ENCODE measurements at regions not wholly inside any gene's neighbourhood (a gene's known extent, or its start where the extent isn't known, plus 50 kb on each side); places are given as distances from the start of the nearest gene placed in this dataset.

DNA sequence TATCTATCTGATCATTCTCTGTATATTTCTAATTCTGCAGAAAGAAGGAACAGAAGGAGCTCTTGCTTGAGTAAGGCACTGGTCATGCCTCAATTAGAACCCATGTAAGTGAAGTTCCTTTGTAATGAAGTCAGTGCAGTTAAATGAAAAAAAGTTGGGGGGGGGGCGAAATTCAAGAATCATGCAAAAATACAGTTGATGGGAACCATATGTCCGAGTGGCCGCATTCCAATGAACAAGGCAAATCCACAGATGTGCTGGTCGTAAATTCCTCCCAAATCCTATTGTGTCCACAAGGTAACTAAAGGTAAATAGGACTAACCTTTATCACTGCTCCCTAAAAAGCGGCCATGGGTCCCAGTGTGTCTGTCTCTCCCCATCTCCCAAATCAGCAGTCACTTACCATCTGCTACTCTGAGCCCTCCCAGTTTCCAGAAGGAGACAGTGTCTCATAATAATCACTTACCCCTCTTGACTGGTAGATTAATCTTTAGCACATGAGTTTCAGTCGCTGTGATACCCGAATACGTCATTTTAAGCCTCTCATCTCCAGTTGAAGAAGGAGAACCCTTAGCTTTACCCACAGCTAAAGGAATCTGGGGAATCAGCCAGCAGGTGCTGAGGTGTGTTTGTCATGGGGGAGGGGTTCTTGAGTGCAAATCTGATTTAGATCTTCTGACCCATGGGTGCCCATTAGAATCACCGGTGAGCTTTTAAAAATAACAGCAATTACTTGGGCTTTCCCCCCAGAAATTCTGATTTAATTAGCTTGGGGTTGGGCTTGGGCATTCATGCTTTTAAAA lies 56.3 kb upstream of the EPHB3 start:
- H3K27ac ChIP-seq (ENCODE audit: low read depth in 1 of 3, low read length in 2 of 3), result no peak overlapping the region
- no peaks in the 10 kb centered on the region for H3K4me1 ChIP-seq (ENCODE audit: control insufficient read depth in 3 of 3, insufficient read depth in 2 of 3, low read depth in 1 of 3, low read length in 2 of 3)
- no peak overlapping the region for H3K4me3 ChIP-seq (ENCODE audit: low read depth in 1 of 3, low read length in 3 of 3)
- no peak for DNase-seq
- H3K27me3 ChIP-seq (ENCODE audit: control insufficient read depth in 3 of 3, insufficient read depth in 3 of 3, low read length in 3 of 3), result peaks cover 0 to 38% (median 0%) of the 10 kb centered on the region in 3 donors
- no peaks in the 10 kb centered on the region for H3K36me3 ChIP-seq (ENCODE audit: control insufficient read depth in 3 of 3, insufficient read depth in 2 of 3, low read depth in 1 of 3, low read length in 3 of 3)
- FAIRE-seq, result no peak
- peaks cover 0 to 10% of the 10 kb centered on the region in 2 donors for H3K9me3 ChIP-seq (ENCODE audit: control insufficient read depth in 2 of 2, insufficient read depth in 1 of 2, low read depth in 1 of 2, low read length in 1 of 2)
- WGBS, 3 donors, result 30 to 44% (median 42%) methylated on average over 9 of the region's 9 CpGs

DNA sequence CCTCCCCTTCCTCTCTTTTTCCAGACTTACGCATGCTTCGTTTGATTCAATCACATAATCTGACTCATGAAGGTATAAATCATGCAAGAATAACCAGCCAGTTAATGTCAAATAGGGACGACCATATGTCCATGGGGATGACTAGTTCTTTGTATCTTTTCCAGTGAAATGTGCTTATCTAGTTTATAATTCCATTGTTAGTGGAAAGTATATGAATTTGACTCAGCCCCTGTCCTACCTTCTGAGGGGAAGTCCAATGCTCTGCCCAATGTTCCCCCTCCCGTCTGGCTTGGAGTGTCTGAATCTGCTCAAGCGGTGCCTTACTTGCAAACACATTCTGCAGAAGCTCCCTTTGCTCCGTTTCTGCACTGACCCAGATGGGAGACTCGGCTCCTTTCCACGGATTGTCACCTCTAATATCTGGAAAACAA lies 55.0 kb upstream of the EPHB3 start:
- FAIRE-seq, result no peak
- WGBS, 3 donors, result 61 to 67% (median 65%) methylated on average over 8 of the region's 8 CpGs
- peaks cover 0 to 12% of the 10 kb centered on the region in 2 donors for H3K9me3 ChIP-seq (ENCODE audit: control insufficient read depth in 2 of 2, insufficient read depth in 1 of 2, low read depth in 1 of 2, low read length in 1 of 2)
- H3K27me3 ChIP-seq (ENCODE audit: control insufficient read depth in 3 of 3, insufficient read depth in 3 of 3, low read length in 3 of 3), result peaks cover 0 to 45% (median 0%) of the 10 kb centered on the region in 3 donors
- H3K36me3 ChIP-seq (ENCODE audit: control insufficient read depth in 3 of 3, insufficient read depth in 2 of 3, low read depth in 1 of 3, low read length in 3 of 3), result no peaks in the 10 kb centered on the region
- no peak overlapping the region for H3K4me3 ChIP-seq (ENCODE audit: low read depth in 1 of 3, low read length in 3 of 3)
- no peak overlapping the region for H3K27ac ChIP-seq (ENCODE audit: low read depth in 1 of 3, low read length in 2 of 3)
- H3K4me1 ChIP-seq (ENCODE audit: control insufficient read depth in 3 of 3, insufficient read depth in 2 of 3, low read depth in 1 of 3, low read length in 2 of 3), result no peaks in the 10 kb centered on the region
- DNase-seq, result no peak

DNA sequence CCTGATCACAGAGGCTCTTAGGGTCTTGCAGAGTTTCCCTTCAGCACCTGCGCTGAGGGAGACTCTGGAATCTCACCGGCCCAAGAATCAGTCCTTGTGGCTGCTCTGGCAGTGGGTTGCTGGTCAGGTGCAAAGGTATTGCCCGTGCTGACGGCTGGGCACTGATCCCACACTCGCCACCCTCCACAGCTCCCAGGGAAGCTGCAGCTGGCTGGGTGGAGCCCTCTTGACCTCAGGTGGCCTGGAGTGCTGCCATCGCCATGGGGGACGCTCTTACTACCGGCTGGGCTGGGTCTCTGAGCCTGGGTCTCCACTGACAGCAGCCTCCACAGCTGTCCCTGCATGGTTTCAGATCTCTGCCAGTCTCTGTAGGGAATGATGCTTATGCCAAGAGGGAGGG lies 52.6 kb upstream of the EPHB3 start:
- no peak overlapping the region for H3K27ac ChIP-seq (ENCODE audit: low read depth in 1 of 3, low read length in 2 of 3)
- peaks cover 0 to 2% of the 10 kb centered on the region in 2 donors for H3K9me3 ChIP-seq (ENCODE audit: control insufficient read depth in 2 of 2, insufficient read depth in 1 of 2, low read depth in 1 of 2, low read length in 1 of 2)
- H3K4me3 ChIP-seq (ENCODE audit: low read depth in 1 of 3, low read length in 3 of 3), result no peak overlapping the region
- peaks cover 0 to 66% (median 9%) of the 10 kb centered on the region in 3 donors for H3K27me3 ChIP-seq (ENCODE audit: control insufficient read depth in 3 of 3, insufficient read depth in 3 of 3, low read length in 3 of 3)
- WGBS, 3 donors, result 31 to 75% (median 52%) methylated on average over 8 of the region's 8 CpGs
- no peaks in the 10 kb centered on the region for H3K36me3 ChIP-seq (ENCODE audit: control insufficient read depth in 3 of 3, insufficient read depth in 2 of 3, low read depth in 1 of 3, low read length in 3 of 3)
- H3K4me1 ChIP-seq (ENCODE audit: control insufficient read depth in 3 of 3, insufficient read depth in 2 of 3, low read depth in 1 of 3, low read length in 2 of 3), result peaks cover 0 to 7% (median 0%) of the 10 kb centered on the region in 3 donors
- no peak for DNase-seq
- FAIRE-seq, result no peak

DNA sequence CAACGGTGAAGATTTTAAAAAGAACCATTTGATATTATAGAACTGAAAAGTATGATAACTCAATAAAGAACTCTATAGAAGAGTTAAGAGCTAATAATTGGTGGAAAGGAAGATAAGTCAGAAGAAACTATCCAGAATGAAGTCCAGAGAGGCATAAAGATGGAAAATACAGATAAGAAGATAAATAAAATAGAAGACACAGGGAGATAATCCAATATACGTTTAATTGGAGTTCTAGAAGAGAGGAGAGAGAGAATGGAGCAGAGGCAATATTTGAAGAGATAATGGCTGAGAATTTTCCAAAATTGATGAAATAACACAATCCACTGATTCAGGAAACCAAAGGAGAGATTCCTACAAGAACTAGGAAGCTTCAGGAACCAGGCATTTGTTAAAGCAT lies 49.8 kb upstream of the EPHB3 start:
- FAIRE-seq, result no peak
- DNase-seq, result no peak
- peaks cover 0 to 59% (median 11%) of the 10 kb centered on the region in 3 donors for H3K27me3 ChIP-seq (ENCODE audit: control insufficient read depth in 3 of 3, insufficient read depth in 3 of 3, low read length in 3 of 3)

More for the DNA sequence above, 49.8 kb upstream of the EPHB3 start:
- Histone ChIP-seq H3K36me3 (ENCODE audit: control insufficient read depth in 3 of 3, insufficient read depth in 2 of 3, low read depth in 1 of 3, low read length in 3 of 3) (no peaks in the 10 kb centered on the region), H3K4me3 (ENCODE audit: low read depth in 1 of 3, low read length in 3 of 3) (no peak overlapping the region), H3K4me1 (ENCODE audit: control insufficient read depth in 3 of 3, insufficient read depth in 2 of 3, low read depth in 1 of 3, low read length in 2 of 3) (peaks cover 0 to 9% (median 0%) of the 10 kb centered on the region in 3 donors), H3K27ac (ENCODE audit: low read depth in 1 of 3, low read length in 2 of 3) (no peak overlapping the region), H3K9me3 (ENCODE audit: control insufficient read depth in 2 of 2, insufficient read depth in 1 of 2, low read depth in 1 of 2, low read length in 1 of 2) (peaks cover 0 to 2% of the 10 kb centered on the region in 2 donors)
- WGBS, 3 donors, result 70 to 84% (median 72%) methylated on average over 2 of the region's 2 CpGs
